Effector CD4-positive, alpha-beta T cell (primary cell): ENCODE measurements at regions not wholly inside any gene's neighbourhood (a gene's known extent, or its start where the extent isn't known, plus 50 kb on each side); places are given as distances from the start of the nearest gene placed in this dataset.
"Not testable (repeated sequence)": the region's sequence is repeated elsewhere in the genome, so short reads cannot be mapped to it uniquely, and the experiment has no call there.

ENCODE experiments used
- DNase-seq: peaks from one replicate; pipeline ENCODE4 v3.0.0-alpha.2; 2020

DNA sequence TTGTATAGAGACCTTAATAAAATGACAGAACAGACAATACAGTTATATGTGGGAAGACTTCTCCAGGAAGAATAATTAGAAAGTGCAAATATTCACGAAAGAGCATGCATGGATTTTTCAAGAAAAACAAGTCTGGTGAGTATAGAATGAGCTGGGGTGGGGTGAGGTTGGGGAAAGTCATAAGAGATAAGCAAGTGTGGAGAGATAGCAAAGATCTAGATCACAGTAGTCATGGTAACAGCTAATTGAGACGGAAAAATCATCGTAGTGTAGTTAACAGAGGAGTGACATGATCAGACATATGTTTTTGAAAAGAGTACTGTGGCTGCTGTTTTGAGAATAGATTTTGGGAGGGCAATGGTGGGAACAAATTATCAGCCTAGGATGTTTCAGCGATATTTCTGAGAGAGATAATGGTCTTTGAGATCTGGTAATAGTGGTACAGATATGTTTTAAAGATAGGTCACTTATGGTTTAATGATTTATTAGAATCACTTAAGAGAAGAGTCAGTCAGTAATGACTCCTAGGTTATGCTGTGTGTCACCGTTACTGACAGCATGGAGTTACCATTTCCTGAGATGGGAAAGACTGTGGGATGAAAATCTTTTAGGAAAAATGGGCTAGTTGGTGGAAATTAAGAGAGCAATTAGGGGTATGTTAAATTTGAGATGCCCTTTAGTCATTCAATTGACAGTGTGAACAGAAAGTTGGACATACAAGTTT, 248.5 kb upstream of the SLC8A1 start:
- no peak for DNase-seq

DNA sequence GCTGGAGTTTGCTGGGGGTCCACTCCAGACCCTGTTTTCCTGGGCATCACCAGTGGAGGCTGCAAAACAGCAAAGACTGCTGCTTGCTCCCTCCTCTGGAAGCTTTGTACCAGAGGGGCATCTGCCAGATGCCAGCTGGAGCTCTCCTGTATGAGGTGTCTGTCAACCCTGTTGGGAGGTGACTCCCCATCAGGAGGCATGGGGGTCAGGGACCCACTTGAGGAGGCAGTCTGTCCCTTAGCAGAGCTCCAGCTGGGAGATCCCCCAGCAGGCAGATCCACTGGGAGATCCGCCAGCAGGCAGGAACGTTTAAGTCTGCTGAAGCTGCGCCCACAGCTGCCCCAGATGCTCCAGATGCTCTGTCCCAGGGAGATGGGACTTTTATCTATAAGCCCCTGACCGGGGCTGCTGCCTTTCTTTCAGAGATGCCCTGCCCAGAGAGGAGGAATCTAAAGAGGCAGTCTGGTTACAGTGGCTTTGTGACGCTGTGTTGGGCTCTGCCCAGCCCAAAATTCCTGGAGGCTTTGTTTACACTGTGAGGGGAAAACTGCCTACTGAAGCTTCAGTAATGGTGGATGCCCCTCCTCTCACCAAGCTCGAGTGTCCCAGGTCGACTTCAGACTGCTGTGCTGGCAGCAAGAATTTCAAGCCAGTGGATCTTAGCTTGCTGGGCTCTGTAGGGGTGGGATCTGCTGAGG, 260.5 kb upstream of the SLC8A1 start:
- DNase-seq = not testable (repeated sequence)

DNA sequence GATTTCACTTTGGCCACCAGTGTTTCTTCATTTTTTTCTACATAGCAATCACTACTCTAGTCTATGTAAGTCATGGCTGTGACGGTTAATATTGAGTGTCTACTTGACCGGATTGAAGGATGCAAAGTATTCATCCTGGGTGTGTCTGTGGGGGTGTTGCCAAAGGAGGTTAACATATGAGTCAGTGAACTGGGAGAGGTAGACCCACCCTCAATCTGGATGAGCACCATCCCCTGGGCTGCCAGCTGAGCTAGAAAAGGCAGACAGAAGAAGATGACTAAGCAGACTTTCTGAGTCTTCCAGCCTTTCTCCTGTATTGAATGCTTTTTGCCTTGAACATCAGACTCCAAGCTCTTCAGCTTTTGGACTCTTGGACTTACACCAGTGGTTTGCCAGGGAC, 265.0 kb upstream of the SLC8A1 start:
- DNase-seq = no peak

DNA sequence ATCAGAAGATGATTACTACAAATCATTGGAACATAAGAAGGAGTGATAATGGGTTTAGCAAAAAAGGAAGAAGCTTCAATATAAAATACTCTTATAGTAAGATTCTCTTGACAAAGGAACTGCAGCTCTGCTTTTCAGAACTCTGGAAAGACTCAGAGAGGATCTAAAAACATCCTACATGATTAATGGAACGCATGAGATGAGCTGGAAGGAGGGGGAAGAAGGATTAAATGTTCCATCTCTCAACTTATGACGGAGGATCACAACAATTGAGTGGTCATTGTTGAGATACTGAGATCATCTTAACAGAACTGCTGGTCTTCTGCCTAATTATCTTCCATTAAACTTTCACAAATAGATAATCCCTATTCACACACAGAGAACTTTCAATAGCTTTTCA, 267.5 kb upstream of the SLC8A1 start:
- DNase-seq = no peak

DNA sequence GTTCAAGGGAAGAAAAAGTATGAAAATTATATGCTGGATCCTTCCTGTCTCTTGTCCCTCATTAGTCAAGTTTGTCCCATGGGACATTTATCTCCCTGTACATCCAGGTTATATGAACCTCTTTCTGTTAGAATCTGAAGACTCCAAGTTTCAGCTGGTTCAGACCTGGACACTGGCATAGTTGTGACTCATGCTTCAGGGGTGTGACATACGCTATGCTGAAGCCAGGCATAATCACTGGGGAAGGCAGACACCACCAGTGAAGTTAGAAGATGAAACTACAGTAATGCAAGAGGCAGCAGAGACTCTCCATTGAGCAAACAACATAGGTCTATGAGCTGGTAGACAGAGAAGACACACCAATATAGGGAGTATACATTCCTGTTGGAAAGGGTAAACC, 269.7 kb upstream of the SLC8A1 start:
- DNase-seq = no peak

DNA sequence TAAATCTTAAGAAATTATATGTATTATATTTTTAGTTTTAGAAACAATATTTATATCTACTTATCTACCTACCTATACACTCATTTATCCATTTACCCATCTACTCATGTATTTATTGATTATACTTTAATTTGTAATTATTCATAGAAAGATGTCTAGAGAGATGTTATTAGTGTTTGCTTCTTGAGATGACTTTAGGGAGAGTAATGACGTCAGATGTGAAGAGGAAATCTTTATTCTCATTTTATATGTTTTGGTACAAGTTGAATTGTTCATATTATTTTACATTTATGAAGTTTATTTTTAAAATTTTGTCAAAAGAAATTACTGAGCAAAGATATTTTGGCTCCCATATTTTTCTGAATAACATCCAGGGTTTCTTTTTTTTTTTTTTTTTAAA, 271.3 kb upstream of the SLC8A1 start:
- no peak for DNase-seq

DNA sequence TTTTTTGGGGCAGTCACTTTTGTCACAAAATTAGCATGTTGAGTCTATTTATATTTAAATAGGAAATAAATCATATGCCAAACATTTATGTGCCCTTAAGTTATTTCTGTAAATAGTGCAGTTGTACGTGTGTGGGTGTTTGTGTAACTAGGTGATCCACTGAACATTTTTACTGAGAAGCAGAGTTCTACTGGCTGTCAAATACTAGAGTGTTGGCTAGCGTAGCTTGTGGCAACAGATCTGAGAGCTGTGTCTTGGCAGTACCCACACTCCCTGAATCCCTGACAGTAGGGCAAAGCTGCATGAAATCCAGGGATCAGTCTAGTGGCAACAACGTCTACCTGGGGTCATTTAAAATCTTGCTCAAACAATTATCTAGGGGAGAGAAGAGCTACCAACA, 273.1 kb upstream of the SLC8A1 start:
- no peak for DNase-seq

DNA sequence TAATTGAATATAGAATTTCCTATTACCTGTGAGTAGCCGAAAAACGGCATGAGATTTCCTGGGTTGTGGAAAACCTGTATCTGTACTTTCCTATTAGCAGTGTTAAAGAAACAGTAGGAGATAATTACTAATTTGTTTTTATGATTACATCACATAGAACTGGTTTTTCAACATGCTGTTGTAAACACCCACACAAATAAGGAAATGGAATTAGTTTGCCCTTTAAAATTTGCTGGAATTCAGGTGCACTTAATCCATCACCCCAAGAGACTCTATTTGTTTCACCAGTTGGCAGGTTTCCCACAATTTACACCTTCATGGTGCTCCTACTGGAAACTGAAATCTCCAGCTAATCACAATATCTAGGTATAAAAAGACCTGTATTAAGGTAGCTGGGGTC, 274.1 kb upstream of the SLC8A1 start:
- no peak for DNase-seq

DNA sequence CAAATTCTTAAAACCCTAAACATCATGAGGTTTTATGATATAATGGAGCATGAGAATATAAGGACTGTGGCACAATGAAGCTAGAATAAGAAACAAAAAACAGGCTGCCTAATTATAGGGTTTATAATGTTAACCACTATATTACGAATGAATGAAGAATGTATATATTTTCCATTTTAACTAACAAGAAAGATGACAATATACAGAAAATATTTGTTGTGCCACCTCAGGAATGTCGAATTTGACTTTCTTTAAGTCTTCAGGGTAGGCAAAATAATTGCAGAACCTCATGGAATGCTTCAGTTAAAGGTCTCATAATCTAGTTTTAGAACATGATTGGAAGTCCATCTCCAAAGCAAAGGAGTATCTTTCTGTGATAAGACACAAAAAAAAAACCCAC, 282.9 kb upstream of the SLC8A1 start:
- DNase-seq = no peak

DNA sequence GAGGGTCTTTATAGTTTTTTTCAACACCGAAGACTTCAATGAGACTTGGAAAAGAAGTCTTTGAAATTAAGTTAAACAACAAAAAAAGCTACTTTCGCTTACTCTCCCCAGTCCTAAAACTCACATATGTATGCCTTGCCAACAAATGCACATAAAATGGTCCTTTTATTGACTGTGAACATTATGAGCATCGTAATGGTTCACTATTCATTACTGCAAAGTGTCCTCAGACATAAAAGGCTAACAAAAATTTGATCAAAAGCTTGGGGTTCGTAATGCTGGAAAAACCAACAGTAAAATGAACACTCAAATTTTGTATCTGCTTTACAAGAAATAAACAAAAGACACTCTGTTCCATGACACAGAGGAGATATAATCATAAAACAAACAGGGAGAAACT, 285.3 kb upstream of the SLC8A1 start:
- no peak for DNase-seq

DNA sequence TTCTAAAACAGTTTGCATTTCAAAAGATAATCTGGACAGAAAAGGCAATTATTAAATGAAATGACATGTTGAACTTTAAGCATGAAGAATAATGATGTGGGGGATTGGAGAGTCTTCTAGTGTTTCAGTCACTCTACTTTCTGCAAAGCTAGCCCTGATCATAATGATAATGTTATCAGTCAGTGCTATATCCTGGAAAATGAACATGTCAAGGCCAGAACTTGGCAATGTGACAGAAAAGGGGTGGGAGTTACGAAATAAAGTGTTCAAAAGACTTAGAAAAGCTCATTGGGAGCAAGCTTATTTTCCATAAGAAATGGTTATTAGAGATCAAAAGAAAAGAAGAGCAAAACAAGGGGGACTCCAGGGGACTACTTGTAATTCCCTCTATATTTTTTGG, 288.5 kb upstream of the SLC8A1 start:
- DNase-seq = no peak

DNA sequence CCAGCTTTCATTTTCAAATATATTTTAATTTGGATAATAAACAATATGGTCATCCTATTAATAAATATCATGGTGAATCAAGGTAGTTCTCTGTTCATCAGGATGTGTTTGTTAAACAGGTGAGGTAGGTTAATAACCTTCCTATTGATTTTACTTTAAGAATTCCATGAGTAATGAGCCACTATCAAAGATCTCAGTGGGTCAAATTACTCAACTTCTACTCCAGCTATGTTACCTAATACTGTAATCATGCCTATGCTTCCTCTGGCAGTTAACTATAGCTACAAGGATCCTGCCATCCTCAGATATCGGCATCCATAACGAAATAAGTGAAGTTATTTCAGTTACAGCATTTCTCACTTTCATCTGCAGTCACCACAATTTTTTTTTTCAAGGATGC, 289.6 kb upstream of the SLC8A1 start:
- no peak for DNase-seq

DNA sequence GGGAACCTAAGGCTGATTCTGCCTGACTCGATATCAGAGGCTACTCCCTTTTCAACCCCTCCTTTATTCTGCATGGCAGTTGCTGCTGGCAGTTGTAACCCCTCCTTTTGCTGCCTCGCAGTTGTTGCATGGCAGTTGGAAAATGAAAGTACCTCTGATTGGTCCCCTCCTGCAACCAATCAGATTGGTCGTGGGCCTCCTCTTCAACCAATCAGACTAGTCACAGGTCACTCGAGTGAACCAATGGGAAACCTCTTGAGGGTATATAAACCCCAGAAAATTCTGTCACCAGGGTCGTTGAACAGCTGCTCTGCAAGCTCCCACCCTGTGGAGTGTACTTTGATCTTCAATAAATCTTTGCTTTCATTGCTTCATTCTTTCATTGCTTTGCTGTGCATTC, 294.3 kb upstream of the SLC8A1 start:
- no peak for DNase-seq

DNA sequence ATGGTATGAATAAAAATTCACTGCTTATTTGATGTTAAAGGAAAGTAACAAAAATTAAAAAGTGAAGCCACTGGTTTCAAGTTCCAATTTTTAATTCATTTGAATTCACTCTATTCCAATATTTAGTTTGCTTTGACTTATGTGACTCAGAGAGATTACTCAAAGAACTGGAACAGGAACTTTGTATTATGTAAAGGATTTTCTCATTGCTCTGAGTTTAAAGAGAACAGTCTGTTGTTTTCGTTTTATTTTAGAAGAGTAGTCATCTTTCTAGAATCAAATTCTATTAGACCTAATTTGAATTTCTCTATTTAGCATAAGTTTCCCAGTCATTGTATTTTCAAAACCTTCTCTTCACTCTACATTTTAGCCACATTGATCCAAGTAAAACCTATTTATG, 300.1 kb upstream of the SLC8A1 start:
- DNase-seq = no peak

DNA sequence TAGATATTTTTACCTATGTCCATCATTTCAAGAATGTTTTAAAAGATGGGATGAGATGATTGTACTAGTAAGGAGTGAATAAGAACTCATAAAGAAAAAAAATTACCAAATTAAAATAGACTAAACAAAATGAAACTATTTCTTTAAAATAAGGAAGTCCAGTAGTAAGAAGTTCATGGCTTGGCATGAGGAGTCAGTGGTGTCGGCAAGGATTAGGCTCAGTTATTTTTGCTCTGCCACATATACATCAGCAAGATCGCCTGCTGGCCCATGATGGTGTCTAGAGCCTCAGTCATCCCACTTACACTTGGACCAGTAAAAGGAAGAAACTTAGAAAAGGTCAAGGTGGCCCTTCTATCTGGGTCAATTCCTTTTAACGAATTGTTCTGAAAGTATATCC, 300.9 kb upstream of the SLC8A1 start:
- no peak for DNase-seq

DNA sequence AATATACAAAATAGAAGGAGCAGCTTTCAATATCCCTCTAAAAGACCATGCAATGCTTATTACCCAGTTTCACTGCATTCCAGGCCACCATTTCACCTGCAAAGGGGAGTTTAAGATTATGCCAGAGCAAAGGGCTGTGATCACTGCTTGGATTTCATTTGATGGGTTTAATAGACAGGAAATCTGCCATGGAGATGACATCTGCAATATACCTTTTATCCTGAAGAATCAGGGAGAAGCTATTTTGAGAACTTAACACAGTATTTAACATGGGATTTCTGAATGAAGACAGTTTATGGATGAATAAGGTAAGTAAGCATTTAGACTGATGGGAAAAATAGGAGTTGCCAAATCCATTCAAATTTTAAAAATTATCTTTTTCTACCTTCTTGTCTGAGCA, 303.0 kb upstream of the SLC8A1 start:
- DNase-seq = no peak

DNA sequence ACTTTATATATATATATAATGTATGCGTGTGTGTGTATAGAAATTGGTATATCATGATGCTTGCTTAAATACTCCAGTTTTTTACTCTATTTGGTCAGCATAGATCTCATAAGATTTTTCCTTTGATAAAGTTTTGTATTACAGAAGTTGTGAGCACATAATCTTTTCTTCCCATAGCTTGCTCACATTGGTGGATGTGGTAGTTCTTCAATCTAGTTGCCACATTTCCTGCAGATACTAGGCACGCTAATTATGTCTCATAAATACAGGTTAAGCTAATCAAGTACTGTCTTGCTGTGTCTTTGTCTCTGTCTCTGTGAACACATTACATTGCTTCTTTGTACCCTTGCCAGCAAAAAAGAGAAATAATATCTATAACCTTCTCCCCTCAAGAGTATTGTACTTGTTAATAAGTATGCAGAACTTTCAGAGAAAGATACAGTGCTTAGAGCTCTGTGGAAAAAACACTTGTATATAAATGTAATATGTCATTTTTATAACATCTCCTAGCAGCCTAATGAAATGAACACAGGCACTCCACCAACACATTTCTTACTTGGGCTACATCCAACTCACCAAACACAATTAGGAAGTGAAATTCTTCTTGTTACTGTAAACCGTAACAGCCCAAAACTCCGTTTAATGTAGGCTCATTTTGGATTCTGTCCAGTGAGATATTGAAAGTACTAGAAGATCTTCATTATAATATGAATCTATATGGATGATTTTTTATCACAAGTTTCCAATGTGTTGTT, 306.7 kb upstream of the SLC8A1 start:
- no peak for DNase-seq

DNA sequence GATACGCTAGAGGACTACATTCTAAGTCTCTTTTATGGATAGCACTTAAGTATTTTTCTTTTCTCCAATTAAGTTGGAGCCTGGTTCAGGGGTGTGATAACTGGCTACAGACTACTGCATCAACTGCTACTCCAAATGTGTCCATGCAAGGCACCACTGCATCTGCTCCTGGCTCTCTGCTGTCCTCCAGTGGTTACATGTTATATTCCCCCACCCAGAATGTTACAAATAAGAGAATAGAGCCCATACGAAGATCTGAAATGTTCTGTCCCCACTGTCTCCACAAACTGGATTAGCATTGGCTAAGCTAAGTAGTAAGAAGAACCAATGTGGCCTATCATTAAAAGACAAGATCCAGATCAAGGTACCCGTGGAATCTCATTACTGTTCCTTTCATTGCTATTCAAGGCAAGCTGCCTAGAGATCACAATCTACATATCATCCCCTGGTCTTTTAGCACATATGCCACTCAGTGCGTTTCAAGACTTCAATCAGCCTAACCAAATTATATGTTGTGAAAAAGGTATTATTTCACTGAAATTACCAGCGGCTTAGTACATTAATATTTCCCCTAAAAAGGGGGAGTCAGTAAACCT, 308.3 kb upstream of the SLC8A1 start:
- DNase-seq = no peak

DNA sequence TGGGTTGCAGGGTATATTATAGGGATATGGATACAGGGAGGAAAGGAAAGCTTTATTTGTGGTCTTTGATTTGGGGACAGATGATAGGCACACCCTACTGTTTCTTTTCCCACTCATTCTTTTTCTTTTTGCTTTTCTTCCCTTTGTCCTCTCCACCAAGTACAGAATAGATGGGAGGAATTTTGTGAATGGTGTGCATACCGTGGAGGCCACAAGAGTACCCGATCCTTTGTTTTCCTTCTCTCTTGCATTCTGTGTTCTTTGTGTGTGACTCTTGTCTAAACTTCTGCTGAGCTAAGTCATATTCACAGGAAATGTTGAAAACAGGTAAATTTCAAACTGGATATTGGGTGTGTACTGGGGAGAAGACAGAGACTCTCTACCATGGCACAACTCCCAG, 321.4 kb upstream of the SLC8A1 start:
- DNase-seq = no peak

DNA sequence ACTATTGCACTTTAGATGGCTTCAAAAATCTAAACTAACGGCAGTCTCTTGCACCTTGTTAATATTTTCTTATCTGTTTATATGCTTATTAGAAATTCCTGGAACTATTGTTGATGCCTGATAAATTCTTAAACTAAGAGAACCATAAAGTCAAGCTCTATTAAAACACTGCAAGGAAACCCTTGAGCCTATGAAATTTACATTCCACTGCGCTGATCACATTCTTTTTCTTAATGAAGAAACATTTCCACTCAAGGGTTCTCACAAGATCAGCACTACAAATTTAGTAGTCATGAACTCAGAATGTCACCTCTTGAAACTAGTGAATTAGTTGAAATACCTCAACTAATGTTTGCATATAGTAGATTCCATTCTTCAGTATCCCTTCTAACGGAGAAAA, 331.8 kb upstream of the SLC8A1 start:
- DNase-seq = no peak

DNA sequence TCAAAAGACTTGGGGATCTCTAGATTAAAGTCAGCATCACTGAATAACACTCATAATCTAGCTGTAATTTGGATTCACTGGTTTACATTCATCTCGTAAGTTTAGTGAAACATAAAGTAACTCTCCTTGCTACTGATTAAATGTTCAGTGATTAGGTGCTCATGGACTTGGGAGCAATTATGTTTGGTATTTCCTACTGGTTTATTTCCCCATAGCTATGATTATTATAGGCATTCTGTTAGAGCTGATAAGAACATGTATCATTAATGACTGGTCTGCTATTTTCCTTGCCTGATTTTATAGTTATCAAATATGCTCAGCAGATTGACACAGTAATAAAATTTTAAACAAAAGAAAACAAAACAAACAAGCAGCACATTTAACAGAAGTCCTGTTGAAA, 334.7 kb upstream of the SLC8A1 start:
- DNase-seq = no peak

DNA sequence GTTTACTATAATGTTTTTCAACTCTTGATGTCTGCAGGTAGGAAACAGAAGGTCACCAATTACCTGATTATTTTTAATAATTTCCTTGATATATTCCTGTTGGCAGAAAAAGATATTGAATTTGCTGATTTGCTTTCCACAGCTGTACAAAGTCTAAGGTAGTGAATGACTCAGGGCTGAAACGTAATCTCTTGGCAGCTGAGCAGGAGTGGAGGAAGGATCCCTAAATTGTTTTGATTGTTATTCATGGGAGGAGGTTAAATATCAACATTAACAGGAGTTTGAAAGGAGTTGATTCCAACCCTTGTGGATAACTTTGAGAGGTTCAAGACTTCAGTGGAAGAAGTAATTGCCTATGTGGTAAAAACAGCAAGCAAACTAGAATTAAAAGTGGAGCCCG, 345.2 kb upstream of the SLC8A1 start:
- no peak for DNase-seq

DNA sequence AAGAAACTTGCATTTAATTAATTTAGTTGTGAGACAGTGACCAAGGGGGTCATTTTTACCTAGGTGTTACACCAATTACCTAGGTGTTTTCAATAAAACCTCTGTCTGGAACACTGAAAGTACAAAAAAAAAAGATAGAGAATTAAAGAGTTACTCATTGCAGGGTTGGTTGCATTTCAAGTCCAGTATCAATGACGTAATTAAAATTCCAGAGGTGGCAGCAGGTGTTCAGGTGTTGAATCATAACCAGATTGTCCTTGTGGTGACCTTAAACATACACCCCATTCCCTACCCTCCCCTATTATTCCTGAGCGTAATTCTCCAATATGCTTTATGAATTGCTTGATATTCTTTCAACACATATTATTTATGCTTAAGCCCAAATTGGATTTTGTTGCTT, 352.0 kb upstream of the SLC8A1 start:
- DNase-seq = no peak

DNA sequence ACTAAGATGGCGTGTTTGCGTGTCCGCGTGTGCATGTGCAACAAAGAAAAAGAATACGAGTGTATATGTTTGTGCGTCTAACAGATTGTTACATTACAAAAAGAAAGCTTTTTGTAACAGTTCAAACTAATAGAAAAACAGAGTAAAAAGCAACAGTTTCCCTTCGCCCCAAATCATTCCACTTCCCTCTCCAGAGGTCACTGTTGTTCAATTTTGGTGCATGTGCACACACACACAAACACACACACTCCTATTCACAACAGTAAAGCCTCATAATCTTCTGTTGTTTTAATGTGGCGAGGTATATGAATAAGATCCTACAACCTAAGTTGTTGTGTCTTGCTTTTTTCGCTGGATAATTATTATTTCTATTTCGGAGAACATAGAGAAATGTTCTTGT, 357.3 kb upstream of the SLC8A1 start:
- no peak for DNase-seq
